ENCODE measurements at regions not wholly inside any gene's neighbourhood (a gene's known extent, or its start where the extent isn't known, plus 50 kb on each side); places are given as distances from the start of the nearest gene placed in this dataset.

- TF ChIP-seq CTCF (conservative IDR thresholded peaks at IDR 0.05; ENCODE audit: low read depth, low read length) (no peak), EZH2 (IDR thresholded peaks at IDR 0.05; ENCODE audit: low read length, unreplicated experiment) (no peak), EZH2phosphoT487 (IDR thresholded peaks at IDR 0.05; ENCODE audit: borderline replicate concordance, low read length) (no peak)
Measured at GRCh38 chr9:84190411-84190810, 150.1 kb downstream of the SLC28A3 start.
